Upper lobe of left lung (tissue), 4 donors: ENCODE measurements at regions not wholly inside any gene's neighbourhood (a gene's known extent, or its start where the extent isn't known, plus 50 kb on each side); places are given as distances from the start of the nearest gene placed in this dataset.

Experiments
- POLR2A ChIP-seq, 4 donors: fragments of 450-650 bp; IDR thresholded peaks; one replicate each; pipeline ENCODE4 v1.5.1; 2016 to 2017; ENCODE audit warnings: antibody characterized with exemption in 4 of 4, mild to moderate bottlenecking in 2 of 4
- TF ChIP-seq, protein P1 (sequence below), 6 experiments: fragments of 450-650 bp in 4 of 6; fragments of 200-600 bp in 2 of 6; sonication (generic) in 2 of 6; IDR thresholded peaks; one replicate each; pipeline ENCODE4 v1.5.1; 2016 to 2019; ENCODE audit warnings: antibody characterized with exemption in 6 of 6

GRCh38 chr6:26311012-26311384, 54.0 kb upstream of the BTN3A2 start:
- TF ChIP-seq, protein P1, sequence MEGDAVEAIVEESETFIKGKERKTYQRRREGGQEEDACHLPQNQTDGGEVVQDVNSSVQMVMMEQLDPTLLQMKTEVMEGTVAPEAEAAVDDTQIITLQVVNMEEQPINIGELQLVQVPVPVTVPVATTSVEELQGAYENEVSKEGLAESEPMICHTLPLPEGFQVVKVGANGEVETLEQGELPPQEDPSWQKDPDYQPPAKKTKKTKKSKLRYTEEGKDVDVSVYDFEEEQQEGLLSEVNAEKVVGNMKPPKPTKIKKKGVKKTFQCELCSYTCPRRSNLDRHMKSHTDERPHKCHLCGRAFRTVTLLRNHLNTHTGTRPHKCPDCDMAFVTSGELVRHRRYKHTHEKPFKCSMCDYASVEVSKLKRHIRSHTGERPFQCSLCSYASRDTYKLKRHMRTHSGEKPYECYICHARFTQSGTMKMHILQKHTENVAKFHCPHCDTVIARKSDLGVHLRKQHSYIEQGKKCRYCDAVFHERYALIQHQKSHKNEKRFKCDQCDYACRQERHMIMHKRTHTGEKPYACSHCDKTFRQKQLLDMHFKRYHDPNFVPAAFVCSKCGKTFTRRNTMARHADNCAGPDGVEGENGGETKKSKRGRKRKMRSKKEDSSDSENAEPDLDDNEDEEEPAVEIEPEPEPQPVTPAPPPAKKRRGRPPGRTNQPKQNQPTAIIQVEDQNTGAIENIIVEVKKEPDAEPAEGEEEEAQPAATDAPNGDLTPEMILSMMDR (IDR thresholded peaks at IDR 0.05) = no peak
- TF ChIP-seq POLR2A (IDR thresholded peaks at IDR 0.05) = no peak
